ENCODE measurements at regions not wholly inside any gene's neighbourhood (a gene's known extent, or its start where the extent isn't known, plus 50 kb on each side); places are given as distances from the start of the nearest gene placed in this dataset.

DNA sequence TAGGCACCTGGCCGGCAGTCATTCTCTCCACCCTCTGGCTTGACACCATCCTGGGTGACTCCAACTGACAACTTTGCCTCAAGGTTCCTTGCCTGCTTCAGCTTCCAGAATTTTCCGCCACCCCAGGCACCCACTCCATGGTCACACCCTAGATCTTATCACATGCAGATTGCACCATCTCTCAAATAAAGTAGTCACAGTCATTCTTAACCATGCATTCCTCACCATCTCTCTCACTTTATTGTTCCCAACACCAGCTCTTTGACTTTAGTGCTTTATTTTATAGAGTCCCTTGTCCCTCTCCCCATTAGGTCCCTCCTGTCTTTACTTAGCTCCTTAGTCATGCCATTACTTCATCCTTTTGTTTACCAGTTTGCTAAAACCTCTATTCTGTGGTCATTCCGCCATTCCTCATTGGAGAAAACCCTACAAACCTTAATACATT, 351.7 kb downstream of the SPRY2 start:
- TF ChIP-seq GATA3 (IDR thresholded peaks at IDR 0.05; ENCODE audit: low read depth, low read length) (no peak), GATA2 (IDR thresholded peaks at IDR 0.05; ENCODE audit: low read depth, low read length) (no peak)
